Right ventricle myocardium superior (tissue), 1 donor: ENCODE measurements at regions not wholly inside any gene's neighbourhood (a gene's known extent, or its start where the extent isn't known, plus 50 kb on each side); places are given as distances from the start of the nearest gene placed in this dataset.
A peak's percentile ranks its signal among the peaks of the same experiment; 100 is the strongest.

Experiments
- ATAC-seq: fragments of 200-7000 bp; cut with Tn5 transposase; one replicate; pipeline ENCODE4 v1.9.1; 2020; ENCODE audit warnings: mild to moderate bottlenecking; ENCODE audit not compliant: poor library complexity
- DNase-seq: peaks from one replicate; pipeline ENCODE4 v3.0.0-alpha.2; 2020
- intact Hi-C: fragments of 100-400 bp; cut with DNase I; formaldehyde crosslinking; loops from one replicate; pipeline ENCODE4 v1.11.2; 2022
- donor health status: DM: no; HTN: yes; CAD: no; lungs with severe emphysema.

GRCh38 chr15:94535298-94536048, 304.1 kb downstream of the MCTP2 start:
- ATAC-seq (no peak), DNase-seq (no peak)
- intact Hi-C loops: no loop called here

- no peak for ATAC-seq
- intact Hi-C loops: no loop called here
Observed at GRCh38 chr15:94536549-94536948, 305.2 kb downstream of the MCTP2 start.

GRCh38 chr15:94538280-94538679, 306.9 kb downstream of the MCTP2 start:
- ATAC-seq (no peak), DNase-seq (no peak)
- intact Hi-C loops: no loop called here

More at GRCh38 chr15:94536549-94536948, 305.2 kb downstream of the MCTP2 start:
- no peak for DNase-seq

GRCh38 chr15:94542391-94542790, 311.0 kb downstream of the MCTP2 start:
- intact Hi-C loops: no loop called here
- ATAC-seq (no peak), DNase-seq (no peak)

GRCh38 chr15:94546808-94547207, 315.4 kb downstream of the MCTP2 start:
- no peak for ATAC-seq
- no peak for DNase-seq
- intact Hi-C loops: no loop called here

- ATAC-seq (no peak), DNase-seq (no peak)
- intact Hi-C loops: no loop called here
Observed at GRCh38 chr15:94547711-94548110, 316.4 kb downstream of the MCTP2 start.

GRCh38 chr15:94555841-94556519, 324.6 kb downstream of the MCTP2 start:
- ATAC-seq (no peak), DNase-seq (no peak)
- intact Hi-C loops: no loop called here

GRCh38 chr15:94561036-94561689, 329.8 kb downstream of the MCTP2 start:
- no peak for ATAC-seq
- no peak for DNase-seq
- intact Hi-C loops: no loop called here

GRCh38 chr15:94563456-94563855, 332.1 kb downstream of the MCTP2 start:
- intact Hi-C loops: no loop called here
- DNase-seq: no peak
- ATAC-seq: no peak

- intact Hi-C loops: no loop called here
- DNase-seq: no peak
- ATAC-seq: no peak
Observed at GRCh38 chr15:94576889-94577533, 345.6 kb downstream of the MCTP2 start.

- intact Hi-C loops: no loop called here
- no peak for DNase-seq
- ATAC-seq: no peak
Observed at GRCh38 chr15:94579286-94579685, 347.9 kb downstream of the MCTP2 start.

GRCh38 chr15:94580211-94580885, 349.0 kb downstream of the MCTP2 start:
- no peak for DNase-seq
- intact Hi-C loops: no loop called here
- ATAC-seq: no peak

GRCh38 chr15:94582368-94582767, 351.0 kb downstream of the MCTP2 start:
- intact Hi-C loops: no loop called here
- ATAC-seq (peak; percentile 66), DNase-seq (no peak)

GRCh38 chr15:94584833-94585244, 353.5 kb downstream of the MCTP2 start:
- DNase-seq (no peak), ATAC-seq (no peak)
- intact Hi-C loops: no loop called here

- no peak for ATAC-seq
- intact Hi-C loops: no loop called here
Observed at GRCh38 chr15:94586099-94586498, 354.7 kb downstream of the MCTP2 start.

GRCh38 chr15:94587113-94587512, 355.8 kb downstream of the MCTP2 start:
- ATAC-seq: no peak
- DNase-seq: no peak
- intact Hi-C loops: no loop called here

More at GRCh38 chr15:94586099-94586498, 354.7 kb downstream of the MCTP2 start:
- DNase-seq: no peak

GRCh38 chr15:94588993-94589392, 357.6 kb downstream of the MCTP2 start:
- no peak for ATAC-seq
- intact Hi-C loops: no loop called here
- DNase-seq: no peak

GRCh38 chr15:94592495-94592894, 361.1 kb downstream of the MCTP2 start:
- intact Hi-C loops: no loop called here
- no peak for ATAC-seq
- DNase-seq: no peak

GRCh38 chr15:94596707-94597106, 365.3 kb downstream of the MCTP2 start:
- DNase-seq: no peak
- intact Hi-C loops: no loop called here
- ATAC-seq: no peak
